ENCODE measurements at regions not wholly inside any gene's neighbourhood (a gene's known extent, or its start where the extent isn't known, plus 50 kb on each side); places are given as distances from the start of the nearest gene placed in this dataset.
A peak's percentile ranks its signal among the peaks of the same experiment; 100 is the strongest.

DNA sequence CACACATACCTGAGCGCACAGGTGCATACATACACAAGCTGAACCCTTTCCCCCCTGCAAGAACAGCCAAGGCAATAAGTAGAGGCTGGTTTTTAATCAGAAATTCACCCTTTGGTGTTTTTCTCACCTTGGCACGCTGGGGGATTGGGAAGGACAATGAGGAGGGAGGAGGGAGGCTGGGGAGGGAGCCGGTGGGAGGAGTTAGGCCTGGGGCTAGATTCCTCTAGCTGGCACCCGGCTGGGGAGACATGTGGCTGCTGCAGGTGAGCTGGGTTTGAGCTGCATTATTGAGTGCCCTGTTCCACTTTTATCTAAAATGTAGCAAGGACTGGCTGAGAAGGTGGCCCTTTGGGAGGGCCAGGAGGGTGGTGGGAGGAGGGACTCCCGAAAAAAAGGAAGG, 97.8 kb upstream of the CSF3R start:
- H3K27me3 Mint-ChIP-seq = peaks cover 15 to 21% of the 10 kb centered on the region in 2 donors
- Histone ChIP-seq H3K4me1 (ENCODE audit: control insufficient read depth in 1 of 2, extremely low read depth in 1 of 2, insufficient read depth in 2 of 2, low read length in 2 of 2) (peaks cover 0 to 4% of the 10 kb centered on the region in 2 experiments), H3K27me3 (replicated peaks in 1 of 2; ENCODE audit: control insufficient read depth in 2 of 2, extremely low read depth in 1 of 2, insufficient read depth in 2 of 2, low read length in 1 of 2) (peaks cover 0 to 37% of the 10 kb centered on the region in 2 experiments), H3K9me3 (no peaks in the 10 kb centered on the region), H3K27ac (ENCODE audit: low read length) (no peak overlapping the region), H3K36me3 (ENCODE audit: control insufficient read depth in 2 of 2, extremely low read depth in 1 of 2, insufficient read depth in 1 of 2, low read length in 1 of 2) (no peaks in the 10 kb centered on the region), H3K4me3 (ENCODE audit: control insufficient read depth in 1 of 2, extremely low read depth in 1 of 2, low read length in 1 of 2) (no peak overlapping the region)
- ATAC-seq (replicated peaks in 1 of 4) = no peak
- H3K4me3 Mint-ChIP-seq = no peak overlapping the region
- no peaks in the 10 kb centered on the region for H3K9me3 Mint-ChIP-seq
- ChIA-PET POLR2A (no interaction called here), CTCF (no interaction called here)
- H3K27ac Mint-ChIP-seq = no peak overlapping the region
- H3K4me1 Mint-ChIP-seq = peaks cover 0 to 2% (median 2%) of the 10 kb centered on the region in 3 donors
- no peak for DNase-seq
- no peaks in the 10 kb centered on the region for H3K36me3 Mint-ChIP-seq
- WGBS (ENCODE audit: insufficient coverage) = 14% methylated on average over 3 of the region's 5 CpGs

DNA sequence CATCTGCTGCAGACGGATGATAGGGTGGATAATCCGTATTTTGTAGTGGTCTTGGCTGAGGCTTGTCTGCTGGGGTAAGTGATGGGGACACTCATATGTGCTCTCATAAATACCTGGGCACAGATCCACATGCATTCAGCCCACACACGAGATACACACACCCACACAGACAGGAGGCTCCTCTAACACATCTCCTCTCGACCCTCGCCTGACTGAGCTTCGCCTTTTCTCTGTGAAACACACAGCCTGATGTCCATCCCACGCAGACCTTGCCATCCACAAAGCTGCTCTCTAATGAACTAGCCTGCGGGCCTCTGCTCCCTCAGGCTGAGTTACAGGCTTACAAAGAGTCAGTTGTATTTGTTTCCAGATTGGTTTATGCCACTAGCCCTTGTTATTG, 96.3 kb upstream of the CSF3R start:
- Mint-ChIP-seq H3K27ac (no peak overlapping the region), H3K4me1 (peaks cover 0 to 2% (median 2%) of the 10 kb centered on the region in 3 donors)

DNA sequence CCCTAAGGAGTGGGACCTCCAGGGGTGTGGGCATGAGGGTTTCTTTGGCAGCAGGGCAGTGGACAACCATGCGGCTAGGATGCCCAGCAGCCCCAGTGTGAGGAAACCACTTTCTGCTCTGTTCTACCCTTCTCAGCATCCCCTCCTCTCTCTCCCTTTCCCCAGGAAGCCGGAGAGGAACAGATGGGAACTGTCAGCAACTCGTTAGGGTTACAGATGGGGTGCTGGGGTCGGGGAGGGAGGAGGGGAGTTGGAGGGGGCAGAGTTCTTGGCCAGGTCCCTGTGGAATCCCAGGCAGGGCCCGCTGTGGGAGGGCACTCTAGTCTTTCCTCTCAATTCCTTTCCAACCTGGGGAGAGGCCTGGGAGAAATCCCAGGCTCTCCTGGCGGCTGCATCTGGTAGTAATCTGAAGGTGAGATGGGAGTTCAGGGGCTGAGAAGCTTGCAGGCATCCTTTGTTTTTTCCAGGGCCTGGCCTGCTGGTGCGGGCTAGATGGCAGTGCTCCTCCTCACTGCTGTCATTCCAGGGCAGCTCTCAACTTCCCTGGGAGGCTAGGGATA, 93.9 kb upstream of the CSF3R start:
- Mint-ChIP-seq H3K27ac (no peak overlapping the region), H3K4me3 (no peak overlapping the region), H3K36me3 (no peaks in the 10 kb centered on the region), H3K9me3 (no peaks in the 10 kb centered on the region), H3K4me1 (peaks cover 0 to 2% (median 2%) of the 10 kb centered on the region in 3 donors), H3K27me3 (peaks cover 31 to 37% of the 10 kb centered on the region in 2 donors)
- peaks cover 0 to 53% of the 10 kb centered on the region in 2 experiments for H3K27me3 ChIP-seq (replicated peaks in 1 of 2; ENCODE audit: control insufficient read depth in 2 of 2, extremely low read depth in 1 of 2, insufficient read depth in 2 of 2, low read length in 1 of 2)
- H3K9me3 ChIP-seq = no peaks in the 10 kb centered on the region
- CTCF ChIA-PET = interaction anchor here in 1 of 2 donors (0.6 to 1.3 kb wide), 2 partner anchors 858 to 938 kb away, joined by 3 to 4 read pairs; partner anchors contain the start of gene MEAF6
- peaks cover 0 to 4% of the 10 kb centered on the region in 2 experiments for H3K4me1 ChIP-seq (ENCODE audit: control insufficient read depth in 1 of 2, extremely low read depth in 1 of 2, insufficient read depth in 2 of 2, low read length in 2 of 2)
- ATAC-seq (replicated peaks in 1 of 4) = no peak
- no peaks in the 10 kb centered on the region for H3K36me3 ChIP-seq (ENCODE audit: control insufficient read depth in 2 of 2, extremely low read depth in 1 of 2, insufficient read depth in 1 of 2, low read length in 1 of 2)
- DNase-seq = no peak
- H3K4me3 ChIP-seq (ENCODE audit: control insufficient read depth in 1 of 2, extremely low read depth in 1 of 2, low read length in 1 of 2) = no peak overlapping the region
- H3K27ac ChIP-seq (ENCODE audit: low read length) = no peak overlapping the region
- POLR2A ChIA-PET = no interaction called here
- whole genome bisulfite sequencing (ENCODE audit: insufficient coverage) = 100% methylated on average over 1 of the region's 7 CpGs

More for the DNA sequence above, 96.3 kb upstream of the CSF3R start:
- Histone ChIP-seq H3K36me3 (ENCODE audit: control insufficient read depth in 2 of 2, extremely low read depth in 1 of 2, insufficient read depth in 1 of 2, low read length in 1 of 2) (no peaks in the 10 kb centered on the region), H3K4me1 (ENCODE audit: control insufficient read depth in 1 of 2, extremely low read depth in 1 of 2, insufficient read depth in 2 of 2, low read length in 2 of 2) (peaks cover 0 to 4% of the 10 kb centered on the region in 2 experiments), H3K9me3 (no peaks in the 10 kb centered on the region), H3K27ac (ENCODE audit: low read length) (no peak overlapping the region), H3K4me3 (ENCODE audit: control insufficient read depth in 1 of 2, extremely low read depth in 1 of 2, low read length in 1 of 2) (no peak overlapping the region), H3K27me3 (replicated peaks in 1 of 2; ENCODE audit: control insufficient read depth in 2 of 2, extremely low read depth in 1 of 2, insufficient read depth in 2 of 2, low read length in 1 of 2) (peaks cover 0 to 41% of the 10 kb centered on the region in 2 experiments)
- Mint-ChIP-seq H3K4me3 (no peak overlapping the region), H3K27me3 (peaks cover 22 to 26% of the 10 kb centered on the region in 2 donors), H3K36me3 (no peaks in the 10 kb centered on the region), H3K9me3 (no peaks in the 10 kb centered on the region)
- WGBS (ENCODE audit: insufficient coverage) = 70% methylated on average over 4 of the region's 8 CpGs
- ATAC-seq (replicated peaks in 1 of 4) = no peak
- DNase-seq = no peak
- CTCF ChIA-PET = interaction anchor here in 1 of 2 donors (0.7 kb wide), 1 partner anchor 14 kb away, joined by 3 read pairs; no protein-coding TSS in a partner anchor
- POLR2A ChIA-PET = no interaction called here

DNA sequence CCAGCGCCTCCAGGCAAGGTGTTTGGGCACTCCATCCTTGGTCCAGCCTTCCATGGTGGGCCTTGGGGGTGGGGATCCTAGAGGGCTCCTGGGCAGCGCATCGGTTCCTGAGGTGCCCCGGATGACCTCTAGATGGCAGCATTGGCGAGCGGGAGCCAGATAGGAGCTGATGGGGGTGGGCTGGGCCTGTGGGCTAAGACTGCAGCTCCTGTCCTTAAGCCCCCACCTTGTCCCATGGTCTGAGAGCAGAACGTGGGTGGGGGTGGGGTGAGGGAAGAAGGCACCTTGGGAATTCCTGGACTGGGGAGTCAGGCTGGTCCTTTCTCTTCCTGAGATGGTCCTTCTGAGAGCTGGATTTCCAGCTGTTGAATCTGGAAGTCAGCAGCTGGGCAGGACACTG, 93.4 kb upstream of the CSF3R start:
- Histone ChIP-seq H3K4me3 (ENCODE audit: control insufficient read depth in 1 of 2, extremely low read depth in 1 of 2, low read length in 1 of 2) (no peak overlapping the region), H3K27me3 (replicated peaks in 1 of 2; ENCODE audit: control insufficient read depth in 2 of 2, extremely low read depth in 1 of 2, insufficient read depth in 2 of 2, low read length in 1 of 2) (peaks cover 0 to 53% of the 10 kb centered on the region in 2 experiments), H3K27ac (ENCODE audit: low read length) (no peak overlapping the region), H3K36me3 (ENCODE audit: control insufficient read depth in 2 of 2, extremely low read depth in 1 of 2, insufficient read depth in 1 of 2, low read length in 1 of 2) (no peaks in the 10 kb centered on the region), H3K9me3 (no peaks in the 10 kb centered on the region), H3K4me1 (ENCODE audit: control insufficient read depth in 1 of 2, extremely low read depth in 1 of 2, insufficient read depth in 2 of 2, low read length in 2 of 2) (peaks cover 0 to 4% of the 10 kb centered on the region in 2 experiments)
- ChIA-PET POLR2A (no interaction called here), CTCF (interaction anchor here in 1 of 2 donors (0.6 to 1.3 kb wide), 4 partner anchors 9 to 938 kb away, joined by 3 to 4 read pairs (median 3); partner anchors contain the start of gene MEAF6)
- DNase-seq (peak in 32 of 35 experiments; percentile 10 to 64 (median 34)), ATAC-seq (replicated peaks in 1 of 4) (peak; percentile 42 to 57 (median 51))
- Mint-ChIP-seq H3K27ac (no peak overlapping the region), H3K4me1 (peaks cover 0 to 2% (median 2%) of the 10 kb centered on the region in 3 donors), H3K36me3 (no peaks in the 10 kb centered on the region), H3K4me3 (no peak overlapping the region), H3K27me3 (peaks cover 31 to 37% of the 10 kb centered on the region in 2 donors), H3K9me3 (no peaks in the 10 kb centered on the region)
- WGBS (ENCODE audit: insufficient coverage) = 9% methylated on average over 4 of the region's 7 CpGs

GRCh38 chr1:36573445-36573844, 90.7 kb upstream of the CSF3R start:
- no peaks in the 10 kb centered on the region for H3K36me3 Mint-ChIP-seq
- H3K9me3 ChIP-seq = no peaks in the 10 kb centered on the region
- H3K27ac ChIP-seq (ENCODE audit: low read length) = no peak overlapping the region
- peaks cover 0 to 4% of the 10 kb centered on the region in 2 experiments for H3K4me1 ChIP-seq (ENCODE audit: control insufficient read depth in 1 of 2, extremely low read depth in 1 of 2, insufficient read depth in 2 of 2, low read length in 2 of 2)
- ATAC-seq (replicated peaks in 1 of 4) (no peak), DNase-seq (no peak)
- CTCF ChIA-PET = interaction anchor here in 1 of 2 donors (0.5 kb wide), 1 partner anchor 1067 kb away, joined by 4 read pairs; no protein-coding TSS in a partner anchor
- peaks cover 31 to 37% of the 10 kb centered on the region in 2 donors for H3K27me3 Mint-ChIP-seq
- no peak overlapping the region for H3K27ac Mint-ChIP-seq
- POLR2A ChIA-PET = no interaction called here
- no peaks in the 10 kb centered on the region for H3K36me3 ChIP-seq (ENCODE audit: control insufficient read depth in 2 of 2, extremely low read depth in 1 of 2, insufficient read depth in 1 of 2, low read length in 1 of 2)
- 62% methylated on average over 4 of the region's 6 CpGs for WGBS (ENCODE audit: insufficient coverage)
- peaks cover 0 to 2% (median 2%) of the 10 kb centered on the region in 3 donors for H3K4me1 Mint-ChIP-seq
- H3K27me3 ChIP-seq (replicated peaks in 1 of 2; ENCODE audit: control insufficient read depth in 2 of 2, extremely low read depth in 1 of 2, insufficient read depth in 2 of 2, low read length in 1 of 2) = peaks cover 0 to 48% of the 10 kb centered on the region in 2 experiments
- no peak overlapping the region for H3K4me3 Mint-ChIP-seq
- no peak overlapping the region for H3K4me3 ChIP-seq (ENCODE audit: control insufficient read depth in 1 of 2, extremely low read depth in 1 of 2, low read length in 1 of 2)
- no peaks in the 10 kb centered on the region for H3K9me3 Mint-ChIP-seq

DNA sequence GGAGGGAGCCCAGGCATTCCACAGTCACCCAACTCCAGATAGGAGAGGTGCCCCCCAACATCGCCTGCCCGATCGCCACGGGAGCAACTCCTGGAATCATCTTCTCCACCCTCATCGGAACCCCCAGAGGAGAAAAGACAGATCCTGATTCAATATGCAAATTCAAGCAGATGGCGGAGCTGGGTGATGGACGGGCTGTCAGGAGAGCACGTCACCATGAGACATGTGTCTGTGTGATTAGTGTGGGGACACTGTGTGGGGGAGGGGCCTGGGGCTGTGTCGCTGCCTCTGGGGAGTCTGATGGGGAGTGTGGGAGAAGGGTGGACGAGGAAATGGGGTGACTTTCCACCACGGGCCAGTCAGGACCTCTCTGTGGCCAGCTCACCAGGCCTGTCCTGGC, 90.2 kb upstream of the CSF3R start:
- H3K36me3 ChIP-seq (ENCODE audit: control insufficient read depth in 2 of 2, extremely low read depth in 1 of 2, insufficient read depth in 1 of 2, low read length in 1 of 2) = no peaks in the 10 kb centered on the region
- H3K27ac ChIP-seq (ENCODE audit: low read length) = no peak overlapping the region
- H3K9me3 ChIP-seq = no peaks in the 10 kb centered on the region
- H3K9me3 Mint-ChIP-seq = no peaks in the 10 kb centered on the region
- H3K4me3 ChIP-seq (ENCODE audit: control insufficient read depth in 1 of 2, extremely low read depth in 1 of 2, low read length in 1 of 2) = no peak overlapping the region
- H3K27me3 Mint-ChIP-seq = peaks cover 31 to 37% of the 10 kb centered on the region in 2 donors
- no peak for ATAC-seq (replicated peaks in 1 of 4)
- ChIA-PET CTCF (no interaction called here), POLR2A (no interaction called here)
- no peak overlapping the region for H3K4me3 Mint-ChIP-seq
- peaks cover 0 to 2% (median 2%) of the 10 kb centered on the region in 3 donors for H3K4me1 Mint-ChIP-seq
- 38% methylated on average over 5 of the region's 11 CpGs for WGBS (ENCODE audit: insufficient coverage)
- peaks cover 0 to 48% of the 10 kb centered on the region in 2 experiments for H3K27me3 ChIP-seq (replicated peaks in 1 of 2; ENCODE audit: control insufficient read depth in 2 of 2, extremely low read depth in 1 of 2, insufficient read depth in 2 of 2, low read length in 1 of 2)
- no peaks in the 10 kb centered on the region for H3K36me3 Mint-ChIP-seq
- peaks cover 0 to 4% of the 10 kb centered on the region in 2 experiments for H3K4me1 ChIP-seq (ENCODE audit: control insufficient read depth in 1 of 2, extremely low read depth in 1 of 2, insufficient read depth in 2 of 2, low read length in 2 of 2)
- no peak for DNase-seq
- no peak overlapping the region for H3K27ac Mint-ChIP-seq

All from T-cell (primary cell).